CD4-positive, alpha-beta T cell treated with Interleukin-1 beta for 1 hour (primary cell): ENCODE measurements at regions not wholly inside any gene's neighbourhood (a gene's known extent, or its start where the extent isn't known, plus 50 kb on each side); places are given as distances from the start of the nearest gene placed in this dataset.

ENCODE experiments used
- DNase-seq, 2 donors: peaks; one replicate each; pipeline ENCODE4 v3.0.0-alpha.2; 2020 to 2022

DNA sequence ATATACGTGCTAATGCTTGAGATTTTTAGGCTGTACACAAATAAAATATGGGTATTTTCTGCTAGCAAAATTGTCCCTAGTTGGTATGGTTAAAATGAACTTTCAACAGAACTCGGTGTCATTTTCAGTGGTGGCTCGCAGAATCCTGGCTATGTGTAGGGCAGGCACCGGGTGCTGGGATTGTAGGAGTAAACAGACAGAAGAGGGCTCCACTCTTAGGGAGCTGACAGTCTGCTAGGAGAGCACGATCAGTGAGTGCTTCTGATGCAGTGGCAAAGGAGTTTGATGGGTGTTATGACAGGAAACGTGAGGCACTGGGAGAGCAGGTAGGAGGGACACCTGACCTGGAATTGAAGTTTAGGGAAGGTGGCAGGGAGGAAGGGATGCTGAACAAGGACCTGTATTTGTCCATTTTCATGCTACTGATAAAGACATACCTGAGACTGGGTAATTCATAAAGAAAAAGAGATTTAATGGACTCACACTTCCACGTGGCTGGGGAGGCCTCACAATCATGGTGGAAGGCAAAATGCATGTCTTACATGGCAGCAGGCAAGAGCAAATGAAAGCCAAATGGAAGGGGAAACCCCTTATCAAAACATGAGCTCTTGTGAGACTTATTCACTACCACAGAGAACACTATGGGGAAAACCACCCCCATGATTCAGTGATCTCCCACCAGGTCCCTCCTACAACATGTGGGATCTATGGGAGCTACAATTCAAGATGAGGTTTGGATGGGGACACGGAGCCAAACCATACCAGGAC is 105.4 kb upstream of the LCLAT1 start:
- DNase-seq = no peak

DNA sequence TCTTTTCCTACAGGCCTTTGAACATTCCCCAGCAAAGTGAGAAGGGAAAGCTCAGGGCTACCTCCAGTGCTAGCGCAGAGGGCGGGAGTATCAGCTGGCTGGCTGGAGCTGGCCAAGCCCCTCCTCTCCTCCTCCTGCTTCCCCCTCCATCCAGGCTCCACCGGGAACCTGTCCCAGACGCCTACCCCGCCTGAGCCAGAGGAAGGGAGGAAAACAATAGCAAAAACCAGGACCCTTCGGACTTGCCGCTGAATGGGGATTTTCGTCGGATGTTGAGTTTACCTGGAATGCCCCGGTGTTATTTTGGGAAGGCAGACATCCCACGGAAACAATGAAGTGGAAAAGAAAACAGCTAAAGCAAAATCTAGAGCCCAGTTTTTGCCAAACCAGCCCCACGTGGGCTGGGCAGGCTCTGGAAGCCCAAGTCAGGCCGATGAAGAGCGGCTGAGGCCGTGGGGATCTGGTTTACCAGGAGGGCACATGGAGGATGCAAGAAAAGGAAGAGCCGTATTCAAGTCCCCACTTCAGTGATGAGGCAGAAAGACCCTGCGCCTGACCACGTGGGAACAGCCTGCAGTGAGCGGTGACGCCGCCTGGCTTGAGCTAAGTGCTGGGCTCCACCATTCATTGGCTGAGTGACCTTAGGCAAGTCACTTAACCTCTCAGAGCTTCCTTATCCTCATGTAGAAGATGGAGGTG is 100.4 kb upstream of the LCLAT1 start:
- no peak for DNase-seq

DNA sequence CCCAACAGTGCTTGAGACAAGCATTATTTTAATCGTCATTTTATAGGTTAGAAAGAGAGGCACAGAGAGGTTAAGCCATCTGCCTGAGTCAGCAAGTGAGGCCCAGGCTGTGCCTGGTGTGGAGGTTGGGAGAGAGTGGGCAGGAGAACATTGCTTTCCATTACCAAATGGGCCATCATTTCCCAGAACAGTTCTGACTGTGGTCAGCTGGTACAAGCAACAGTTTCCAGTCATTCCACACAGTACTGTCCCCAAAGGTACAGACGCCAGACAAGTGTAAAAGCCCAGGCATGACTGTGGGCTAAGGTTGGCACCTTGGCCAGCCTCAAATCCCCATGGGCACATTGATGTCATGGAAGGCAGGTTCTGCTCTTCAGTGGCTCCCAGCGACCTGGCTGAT is 98.2 kb upstream of the LCLAT1 start:
- no peak for DNase-seq

DNA sequence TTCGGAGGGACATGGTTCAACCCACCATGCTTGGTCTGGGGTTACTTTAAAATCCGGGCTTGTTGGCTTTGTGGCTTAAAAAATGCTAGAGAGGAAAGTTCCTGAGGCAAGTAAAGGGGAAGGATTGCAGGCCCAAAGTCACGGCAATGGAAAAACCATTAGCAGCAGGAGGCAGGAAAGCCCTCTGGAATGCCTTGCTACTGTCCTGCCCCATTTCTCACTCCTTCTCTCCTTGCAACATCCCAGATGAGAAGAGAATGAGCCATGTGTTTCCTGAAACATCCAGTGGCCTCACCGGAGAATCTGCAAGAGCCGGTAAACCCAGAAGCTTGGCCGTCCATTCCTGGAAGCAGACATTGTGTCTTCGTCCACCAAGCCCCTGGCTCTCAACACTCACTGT is 97.4 kb upstream of the LCLAT1 start:
- DNase-seq = no peak

DNA sequence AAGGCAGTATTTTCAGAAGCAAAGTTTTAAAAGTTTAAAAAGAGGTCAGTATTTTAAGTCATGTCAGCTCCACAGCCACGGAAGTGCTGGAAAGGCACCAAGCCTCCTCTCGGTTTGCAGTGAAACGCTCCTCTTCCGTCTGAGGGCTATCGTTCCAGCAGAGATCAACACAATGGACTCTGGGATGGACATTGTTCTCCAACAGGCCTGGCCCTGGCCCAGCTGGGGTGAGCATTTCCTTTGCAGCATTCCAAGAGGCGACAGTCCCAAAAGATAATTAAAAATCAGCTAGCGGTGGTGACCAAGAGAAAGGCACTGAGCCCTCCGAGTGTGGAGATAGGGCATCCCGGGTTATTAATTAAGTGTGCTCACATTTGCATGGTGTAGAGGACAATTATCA is 95.9 kb upstream of the LCLAT1 start:
- DNase-seq = no peak

DNA sequence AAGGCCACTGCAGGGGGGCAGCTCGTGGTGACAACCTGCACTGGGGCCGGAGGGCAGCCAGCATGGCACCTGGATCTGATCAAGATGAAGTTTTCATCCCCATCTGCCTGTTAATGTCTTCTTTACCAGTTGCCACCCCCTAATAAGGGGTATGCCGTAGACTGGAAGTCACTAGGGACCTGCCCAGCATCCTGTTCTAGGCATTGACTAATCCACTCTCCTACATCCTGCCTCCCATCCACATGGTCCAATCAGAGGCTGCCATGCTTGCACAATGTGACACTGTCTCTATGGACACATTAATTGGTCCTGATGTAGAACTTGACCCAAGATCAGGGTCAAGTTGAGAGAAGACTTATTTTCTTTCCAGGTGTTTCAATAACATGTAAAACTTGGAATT is 95.1 kb upstream of the LCLAT1 start:
- DNase-seq = no peak

DNA sequence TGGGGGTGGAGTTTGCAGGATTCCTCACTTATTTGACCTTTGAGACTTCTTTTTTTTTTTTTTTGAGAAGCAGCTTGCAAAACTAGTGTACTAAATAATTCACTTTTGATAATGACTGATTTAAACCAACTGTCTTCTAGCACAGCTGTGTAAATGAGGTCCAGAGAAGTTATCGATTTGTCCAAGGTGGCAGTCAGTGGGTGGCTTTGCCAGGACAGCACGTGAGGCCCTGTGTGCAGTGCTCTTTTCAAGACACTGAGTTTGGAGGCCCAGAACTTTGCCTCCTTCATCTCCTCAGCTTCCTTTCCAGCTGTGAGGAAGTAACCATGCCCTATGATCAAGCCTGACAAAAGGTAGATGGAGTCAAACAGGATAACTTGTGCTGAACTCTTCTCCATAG is 92.9 kb upstream of the LCLAT1 start:
- no peak for DNase-seq

DNA sequence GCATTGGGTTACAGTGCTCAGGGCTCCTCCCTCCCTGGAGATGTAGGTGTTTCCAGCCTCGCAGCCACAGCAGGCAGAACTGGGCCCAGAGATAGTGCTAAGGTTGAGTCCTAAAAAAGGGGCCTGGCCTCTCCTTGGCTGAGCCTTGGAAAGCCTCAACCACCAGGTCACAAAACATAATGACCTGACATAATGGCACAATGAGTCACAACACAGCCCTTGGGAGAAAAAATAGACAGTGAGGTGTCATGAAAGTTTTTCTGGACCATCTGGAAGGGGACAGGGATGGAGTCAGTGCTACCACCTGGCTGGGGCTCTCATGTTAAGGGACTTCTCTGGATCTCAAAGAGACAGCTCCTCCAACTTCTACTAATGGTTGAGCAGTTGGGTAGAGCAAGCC is 92.4 kb upstream of the LCLAT1 start:
- DNase-seq = no peak

DNA sequence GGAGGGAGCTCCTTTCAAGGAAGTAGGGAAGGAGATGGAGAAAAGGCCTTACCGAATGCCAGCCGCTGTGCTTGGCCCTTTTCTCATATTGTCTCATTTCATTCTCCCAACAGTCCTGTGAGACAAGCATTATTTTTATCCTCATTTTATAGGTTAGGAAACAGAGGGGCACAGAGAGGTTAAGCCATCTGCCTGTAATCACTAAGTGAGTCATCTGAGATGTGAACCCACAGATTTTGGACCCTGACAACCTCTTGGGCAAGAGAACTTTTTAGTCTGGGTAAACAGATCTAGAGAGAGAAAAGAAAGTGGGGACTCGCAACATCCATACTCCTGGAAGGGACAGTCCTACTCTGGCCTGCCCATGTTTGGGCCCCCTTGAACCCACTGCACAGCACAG is 91.7 kb upstream of the LCLAT1 start:
- DNase-seq = no peak

DNA sequence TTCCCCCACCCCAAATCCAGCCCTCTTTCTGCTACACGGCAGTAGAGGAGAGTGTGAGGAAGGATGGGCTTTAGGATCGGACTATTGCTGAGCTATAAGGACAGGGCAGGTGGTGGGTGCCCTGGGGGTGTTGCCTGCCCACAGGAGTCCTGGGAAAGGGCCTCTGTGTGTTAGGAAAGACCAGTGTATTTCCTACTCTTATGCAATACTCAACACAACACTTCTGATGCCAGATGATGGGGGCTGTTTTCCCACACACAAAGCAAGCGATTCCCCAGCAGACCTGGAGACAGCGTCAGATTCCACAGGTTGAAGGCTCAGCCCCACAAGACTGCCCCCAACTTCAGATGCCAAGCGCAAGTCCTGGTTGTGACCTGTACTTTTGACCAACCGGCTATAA is 91.0 kb upstream of the LCLAT1 start:
- no peak for DNase-seq

DNA sequence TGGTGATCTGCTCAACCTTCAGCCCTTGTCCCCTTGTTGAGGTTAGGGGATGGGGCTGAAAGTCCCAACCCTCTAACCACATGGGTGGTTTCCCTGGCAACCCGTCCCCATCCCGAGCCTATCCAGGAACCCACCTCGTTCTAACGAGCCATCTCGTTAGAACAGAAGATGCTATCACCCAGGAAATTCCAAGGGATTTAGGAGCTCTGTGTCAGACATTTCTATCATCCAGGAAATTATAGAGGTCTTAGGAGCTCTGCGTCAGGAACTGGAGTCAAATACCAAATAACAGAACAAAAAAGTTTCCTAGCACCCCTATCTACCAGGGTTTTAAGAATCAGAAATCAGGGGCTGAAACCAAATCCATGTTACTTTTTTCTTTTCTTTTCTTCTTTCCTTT is 90.3 kb upstream of the LCLAT1 start:
- no peak for DNase-seq

DNA sequence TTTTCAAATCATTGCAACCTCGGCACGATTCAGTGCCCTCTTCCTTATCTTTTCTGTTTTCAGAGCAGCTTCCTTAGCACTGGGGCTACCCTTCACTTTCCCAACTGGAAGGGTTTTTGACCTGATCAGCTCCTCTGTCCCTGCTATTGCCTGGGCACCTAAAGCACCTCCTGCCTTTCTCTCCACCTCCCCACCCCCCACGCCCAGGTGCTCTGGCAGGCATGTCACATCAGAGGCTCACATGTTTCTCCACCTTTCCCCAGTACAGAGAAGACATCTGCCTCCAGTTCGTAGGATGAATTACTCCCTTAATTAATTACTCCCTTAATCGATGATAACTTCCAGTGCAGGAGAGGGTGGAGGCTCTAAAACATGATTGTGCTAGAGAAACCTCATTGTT is 88.7 kb upstream of the LCLAT1 start:
- no peak for DNase-seq

DNA sequence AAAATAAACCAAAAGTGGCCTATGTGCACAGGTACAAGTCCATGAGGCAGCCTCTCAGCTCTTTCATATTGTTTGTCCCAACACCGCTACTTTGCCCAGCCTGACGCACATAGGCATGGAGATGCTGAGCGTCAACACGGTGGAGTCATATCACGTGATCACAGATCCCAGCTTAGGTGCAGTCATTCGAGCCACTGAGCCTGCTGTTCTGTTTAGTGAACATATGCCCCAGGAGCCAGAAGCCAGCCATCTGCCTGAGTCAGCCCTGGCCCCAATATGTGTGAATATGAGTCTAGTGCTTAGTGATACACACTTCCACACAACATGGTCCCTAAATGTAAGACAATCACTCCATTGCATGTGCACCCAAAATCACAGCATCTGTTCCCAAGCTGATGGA is 88.2 kb upstream of the LCLAT1 start:
- DNase-seq = no peak

DNA sequence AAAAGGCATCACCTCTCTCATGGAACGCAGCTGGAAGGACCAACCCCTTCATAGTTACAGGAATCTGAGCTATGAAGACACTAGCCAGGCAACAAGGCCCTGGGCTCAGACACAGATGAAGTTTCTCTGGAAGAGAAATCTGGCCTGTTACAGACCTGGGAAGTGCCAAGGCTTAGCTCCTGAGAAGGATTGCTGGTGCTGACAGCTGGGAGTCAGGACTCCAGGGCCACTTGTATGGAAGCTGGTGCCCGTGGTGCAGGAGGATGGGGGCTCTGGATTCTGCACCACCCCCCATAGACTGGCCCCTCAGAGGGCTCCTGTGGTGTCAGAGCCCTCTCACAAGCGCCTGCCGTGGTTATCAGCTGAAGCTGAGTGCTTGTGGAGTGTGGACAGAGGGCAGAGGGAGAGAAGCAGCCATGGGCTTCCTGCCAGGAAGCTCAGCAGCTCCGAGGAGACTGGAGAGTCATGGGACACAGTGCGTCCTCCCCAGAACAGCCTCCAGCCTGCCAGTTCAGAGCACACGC is 87.3 kb upstream of the LCLAT1 start:
- no peak for DNase-seq

DNA sequence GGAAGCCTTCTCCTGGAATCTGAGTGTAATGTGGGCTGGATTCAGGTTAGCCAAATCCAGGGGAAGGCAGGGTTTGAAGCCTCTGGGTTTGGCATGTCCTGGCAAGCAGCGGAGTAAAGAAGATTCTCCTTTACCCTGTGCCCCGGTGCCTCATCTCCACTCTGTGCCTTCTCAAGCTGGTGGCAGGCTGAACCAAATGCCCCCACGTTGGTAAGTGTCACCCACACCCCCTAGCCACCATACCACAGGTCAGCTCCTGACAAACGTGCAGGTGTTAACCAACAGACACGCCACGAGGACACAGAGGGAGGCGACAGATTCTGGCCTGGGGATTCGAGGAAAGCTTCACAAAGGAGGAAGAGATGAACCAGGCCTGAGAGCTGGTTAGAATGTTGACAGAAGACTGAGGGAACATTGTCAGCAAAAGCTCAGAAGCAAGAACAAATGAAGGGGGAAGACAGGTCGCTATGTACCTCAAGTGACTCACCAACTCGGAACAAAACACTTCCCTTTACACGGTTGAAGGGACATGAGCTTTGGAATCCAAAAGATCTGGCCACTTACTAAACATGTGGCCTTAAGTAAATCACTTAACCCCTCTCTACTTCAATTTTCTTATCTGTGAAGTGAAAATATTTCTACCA is 85.2 kb upstream of the LCLAT1 start:
- no peak for DNase-seq

DNA sequence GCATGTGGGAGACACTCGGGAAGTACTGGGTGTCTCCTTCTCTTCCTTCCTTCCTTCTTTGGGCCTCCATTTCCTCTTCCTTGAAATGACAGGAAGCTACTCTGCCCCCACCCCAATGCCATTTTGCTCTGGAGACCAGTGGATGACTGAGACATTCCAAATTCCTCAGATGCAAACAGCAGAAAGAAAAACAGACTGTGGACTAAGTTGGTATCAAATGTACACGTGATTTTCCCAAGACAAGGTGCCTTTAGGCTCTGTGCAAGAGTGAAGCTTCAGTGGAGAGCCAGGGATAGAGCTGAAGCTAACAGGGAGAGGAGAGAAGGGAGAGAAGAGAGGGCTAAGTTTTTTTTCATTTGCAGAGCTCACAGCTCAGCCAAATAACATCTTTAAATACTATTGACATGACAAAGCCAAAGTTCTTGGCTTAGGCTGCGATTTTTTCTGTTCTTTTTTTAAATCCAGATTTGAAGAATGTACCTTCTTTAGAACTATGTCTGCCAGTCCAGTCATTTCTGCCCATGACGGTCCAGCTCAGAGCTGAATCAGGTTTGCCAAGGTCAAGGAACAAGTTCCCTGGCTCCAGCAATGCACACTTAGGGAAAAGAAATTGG is 84.5 kb upstream of the LCLAT1 start:
- DNase-seq = no peak

DNA sequence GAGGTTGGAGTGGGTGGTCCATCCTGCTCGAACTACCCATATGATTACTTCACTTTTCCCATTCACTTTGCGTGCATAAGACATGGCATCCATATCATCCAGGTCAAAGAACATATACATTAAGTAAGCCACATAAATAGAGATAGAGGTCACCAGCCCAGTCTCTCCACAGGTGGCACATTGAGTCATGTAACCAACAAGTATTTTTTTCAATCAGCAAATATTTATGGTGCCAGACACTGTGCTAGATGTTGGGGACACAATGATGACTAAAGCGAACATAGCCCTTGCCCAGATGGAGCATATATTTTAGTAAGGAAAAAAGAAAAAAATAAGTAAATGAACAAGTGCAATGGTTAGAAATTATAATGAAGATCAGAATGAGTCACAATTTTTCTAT is 83.6 kb upstream of the LCLAT1 start:
- DNase-seq = no peak

DNA sequence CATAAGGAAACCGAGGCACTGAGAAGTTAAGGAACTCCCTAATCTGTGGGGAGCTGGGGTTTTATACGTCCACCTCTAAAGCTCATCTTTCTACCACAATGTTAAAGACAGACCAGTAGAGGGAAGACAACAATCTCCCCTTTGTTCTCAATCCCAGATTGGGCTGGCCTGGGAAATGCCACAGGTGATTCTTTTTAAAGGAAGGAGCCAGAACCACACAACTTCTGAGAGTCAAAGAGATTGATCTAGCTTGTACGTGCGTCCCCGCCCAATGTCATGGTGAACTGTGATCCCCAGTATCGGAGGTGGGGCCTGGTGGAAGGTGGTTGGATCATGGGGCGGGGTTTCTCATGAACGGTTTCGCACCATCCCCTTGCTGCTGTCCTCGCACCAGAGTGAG is 81.8 kb upstream of the LCLAT1 start:
- DNase-seq = no peak

DNA sequence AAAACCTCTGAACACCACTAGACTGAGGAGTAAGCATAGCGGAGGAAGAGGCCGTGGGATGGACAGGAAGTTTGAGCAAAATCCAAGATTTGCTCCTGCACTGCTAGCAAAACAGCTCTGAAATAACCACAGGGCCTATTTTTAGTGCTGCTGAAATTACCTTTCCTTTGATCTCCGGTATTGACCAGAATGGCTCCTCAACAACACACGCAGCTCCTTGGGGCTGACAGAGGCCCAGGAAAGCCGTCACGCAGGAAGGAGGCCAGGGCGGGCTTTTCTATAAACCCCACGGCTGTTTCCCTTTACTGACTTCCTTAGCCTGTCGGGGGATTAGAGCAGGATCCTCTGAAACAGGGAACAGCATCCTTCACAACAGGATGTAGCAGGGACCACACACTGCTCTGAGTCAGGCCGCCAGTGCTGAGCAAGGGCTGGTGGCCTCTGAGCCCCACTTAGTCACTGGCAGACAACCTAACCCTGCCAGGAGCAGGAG is 80.8 kb upstream of the LCLAT1 start:
- no peak for DNase-seq

DNA sequence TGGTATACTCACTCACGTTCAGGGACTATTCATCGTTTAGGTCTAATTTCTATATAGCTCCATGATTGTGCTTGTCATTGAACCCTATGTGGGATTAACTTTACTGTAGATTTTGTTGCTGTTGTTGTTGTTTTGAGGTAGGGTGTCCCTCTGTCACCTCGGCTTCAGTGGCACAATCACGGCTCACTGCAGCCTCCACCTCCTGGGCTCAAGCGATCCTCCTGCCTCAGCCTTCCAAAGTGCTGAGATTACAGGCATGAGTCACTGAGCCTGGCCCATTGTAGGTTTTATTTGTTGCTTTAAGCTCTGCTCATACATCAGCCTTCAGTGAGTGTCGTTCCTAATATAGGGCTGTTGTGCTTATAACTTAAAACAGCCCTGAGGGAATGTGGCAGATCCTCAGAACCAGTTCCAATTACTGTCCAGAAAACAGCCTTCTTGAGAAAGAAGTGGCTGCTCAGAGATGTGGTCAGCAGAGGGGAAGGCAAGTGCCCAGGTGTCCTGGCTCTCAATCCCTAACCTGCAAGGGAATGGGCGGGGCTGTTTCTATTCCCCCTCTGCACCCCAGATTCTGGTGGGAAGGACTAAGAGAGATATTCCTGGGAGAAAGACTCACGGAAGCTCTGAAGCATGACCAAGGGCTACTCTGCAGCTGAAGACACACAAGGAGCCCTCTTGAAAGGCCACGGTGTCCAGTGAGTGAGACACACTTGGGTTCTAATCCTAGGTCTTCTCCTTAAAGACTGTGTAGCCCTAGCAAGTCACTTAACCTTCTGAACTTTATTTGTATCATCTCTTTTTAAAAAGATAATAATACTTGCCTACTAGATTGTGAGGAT is 79.6 kb upstream of the LCLAT1 start:
- DNase-seq = no peak

DNA sequence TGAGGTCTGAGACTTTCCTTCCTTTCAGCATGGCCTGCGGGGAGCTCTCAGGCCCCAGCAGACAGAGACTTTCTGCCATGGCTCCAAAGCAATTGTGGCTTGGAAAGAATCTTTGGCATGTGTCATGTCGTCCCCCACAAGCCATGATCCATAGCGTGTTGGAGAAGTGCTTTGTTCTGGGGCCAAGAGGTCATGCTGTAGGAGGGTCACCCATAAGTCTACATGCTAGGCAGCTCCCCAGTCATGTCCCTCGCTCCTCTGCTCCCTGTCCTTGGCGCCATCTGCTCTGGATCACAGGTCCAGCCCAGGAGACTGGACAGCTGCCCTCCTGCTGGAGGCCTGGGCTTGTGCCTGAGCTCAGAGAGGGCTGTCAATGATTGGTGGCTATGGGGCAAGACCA is 78.8 kb upstream of the LCLAT1 start:
- DNase-seq = no peak

DNA sequence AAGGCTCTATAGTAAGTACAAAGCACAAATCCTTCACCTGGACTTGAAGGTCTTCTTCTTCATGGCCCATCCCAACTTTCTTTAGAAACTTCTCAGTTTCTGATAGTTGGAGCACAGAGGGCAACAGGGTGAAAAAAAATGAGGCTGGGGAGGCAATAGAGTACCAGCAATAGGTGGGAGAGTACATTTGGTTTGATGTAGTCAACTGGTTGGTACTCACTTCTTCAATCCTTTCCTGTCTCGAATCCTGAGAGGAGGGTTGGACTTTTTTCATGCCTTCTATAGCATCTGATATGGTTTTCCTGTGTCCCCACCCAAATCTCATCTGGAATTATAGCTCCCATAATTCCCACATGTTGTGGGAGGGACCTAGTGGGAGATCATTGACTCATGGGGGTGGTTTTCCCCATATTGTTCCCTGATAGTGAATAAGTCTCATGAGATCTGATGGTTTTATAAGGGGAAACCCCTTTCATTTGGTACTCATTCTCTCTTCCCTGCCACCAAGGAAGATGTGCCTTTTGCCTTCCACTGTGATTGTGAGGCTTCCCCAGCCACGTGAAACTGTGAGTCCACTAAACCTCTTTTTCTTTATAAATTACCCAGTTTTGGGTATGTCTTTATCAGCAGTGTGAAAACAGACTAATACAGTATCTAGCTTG is 75.9 kb upstream of the LCLAT1 start:
- no peak for DNase-seq
